ENCODE measurements at regions not wholly inside any gene's neighbourhood (a gene's known extent, or its start where the extent isn't known, plus 50 kb on each side); places are given as distances from the start of the nearest gene placed in this dataset.
"Not testable (repeated sequence)": the region's sequence is repeated elsewhere in the genome, so short reads cannot be mapped to it uniquely, and the experiment has no call there.

- Histone ChIP-seq H3K4me1 (ENCODE audit: insufficient read depth, low read length) (no peaks in the 10 kb centered on the region), H3K9ac (ENCODE audit: low read depth, low read length) (no peak overlapping the region), H3K9me3 (ENCODE audit: control insufficient read depth, insufficient read depth, low read length) (no peaks in the 10 kb centered on the region), H3K36me3 (ENCODE audit: insufficient read depth, low read length) (no peaks in the 10 kb centered on the region)
Measured at GRCh38 chr9:102507044-102507687, 488.0 kb upstream of the CYLC2 start.

- Histone ChIP-seq H3K36me3 (ENCODE audit: insufficient read depth, low read length) (no peaks in the 10 kb centered on the region), H3K9ac (ENCODE audit: low read depth, low read length) (no peak overlapping the region), H3K4me1 (ENCODE audit: insufficient read depth, low read length) (no peaks in the 10 kb centered on the region), H3K9me3 (ENCODE audit: control insufficient read depth, insufficient read depth, low read length) (no peaks in the 10 kb centered on the region)
Measured at GRCh38 chr9:102506406-102506805, 488.7 kb upstream of the CYLC2 start.

- no peaks in the 10 kb centered on the region; the same call in 1 of the 2 replicates for H3K4me1 ChIP-seq (ENCODE audit: insufficient read depth, low read length)
- H3K9me3 ChIP-seq (ENCODE audit: control insufficient read depth, insufficient read depth, low read length), result no peaks in the 10 kb centered on the region
- H3K36me3 ChIP-seq (ENCODE audit: insufficient read depth, low read length), result no peaks in the 10 kb centered on the region
- no peak overlapping the region for H3K9ac ChIP-seq (ENCODE audit: low read depth, low read length)
Measured at GRCh38 chr9:102499468-102499867, 495.7 kb upstream of the CYLC2 start.

GRCh38 chr9:102497709-102498108 is 497.4 kb upstream of the CYLC2 start:
- Histone ChIP-seq H3K9me3 (ENCODE audit: control insufficient read depth, insufficient read depth, low read length) (no peaks in the 10 kb centered on the region), H3K36me3 (ENCODE audit: insufficient read depth, low read length) (no peaks in the 10 kb centered on the region), H3K4me1 (ENCODE audit: insufficient read depth, low read length) (no peaks in the 10 kb centered on the region; the same call in 1 of the 2 replicates), H3K9ac (ENCODE audit: low read depth, low read length) (no peak overlapping the region)

- H3K9ac ChIP-seq (ENCODE audit: low read depth, low read length); H3K9me3 ChIP-seq (ENCODE audit: control insufficient read depth, insufficient read depth, low read length); H3K36me3 ChIP-seq (ENCODE audit: insufficient read depth, low read length); H3K4me1 ChIP-seq (ENCODE audit: insufficient read depth, low read length): not testable (repeated sequence)
Measured at GRCh38 chr9:102486976-102487375, 508.2 kb upstream of the CYLC2 start.

- Histone ChIP-seq H3K9ac (ENCODE audit: low read depth, low read length) (no peak overlapping the region), H3K36me3 (ENCODE audit: insufficient read depth, low read length) (no peaks in the 10 kb centered on the region), H3K4me1 (ENCODE audit: insufficient read depth, low read length) (no peaks in the 10 kb centered on the region)
Measured at GRCh38 chr9:102483651-102484050, 511.5 kb upstream of the CYLC2 start.

GRCh38 chr9:102482776-102483175 is 512.4 kb upstream of the CYLC2 start:
- H3K9ac ChIP-seq (ENCODE audit: low read depth, low read length), result no peak overlapping the region
- H3K36me3 ChIP-seq (ENCODE audit: insufficient read depth, low read length), result no peaks in the 10 kb centered on the region
- H3K9me3 ChIP-seq (ENCODE audit: control insufficient read depth, insufficient read depth, low read length), result no peaks in the 10 kb centered on the region
- no peaks in the 10 kb centered on the region for H3K4me1 ChIP-seq (ENCODE audit: insufficient read depth, low read length)

More at GRCh38 chr9:102483651-102484050, 511.5 kb upstream of the CYLC2 start:
- H3K9me3 ChIP-seq (ENCODE audit: control insufficient read depth, insufficient read depth, low read length), result no peaks in the 10 kb centered on the region

GRCh38 chr9:102479191-102479590 is 515.9 kb upstream of the CYLC2 start:
- no peaks in the 10 kb centered on the region for H3K36me3 ChIP-seq (ENCODE audit: insufficient read depth, low read length)
- H3K9me3 ChIP-seq (ENCODE audit: control insufficient read depth, insufficient read depth, low read length), result no peaks in the 10 kb centered on the region
- no peak overlapping the region for H3K9ac ChIP-seq (ENCODE audit: low read depth, low read length)
- H3K4me1 ChIP-seq (ENCODE audit: insufficient read depth, low read length), result no peaks in the 10 kb centered on the region

- Histone ChIP-seq H3K4me1 (ENCODE audit: insufficient read depth, low read length) (no peaks in the 10 kb centered on the region), H3K9me3 (ENCODE audit: control insufficient read depth, insufficient read depth, low read length) (no peaks in the 10 kb centered on the region), H3K9ac (ENCODE audit: low read depth, low read length) (no peak overlapping the region), H3K36me3 (ENCODE audit: insufficient read depth, low read length) (no peaks in the 10 kb centered on the region)
Measured at GRCh38 chr9:102474357-102474756, 520.8 kb upstream of the CYLC2 start.

GRCh38 chr9:102469430-102469829 is 525.7 kb upstream of the CYLC2 start:
- H3K36me3 ChIP-seq (ENCODE audit: insufficient read depth, low read length); H3K9me3 ChIP-seq (ENCODE audit: control insufficient read depth, insufficient read depth, low read length); H3K9ac ChIP-seq (ENCODE audit: low read depth, low read length); H3K4me1 ChIP-seq (ENCODE audit: insufficient read depth, low read length): not testable (repeated sequence)

- Histone ChIP-seq H3K4me1 (ENCODE audit: insufficient read depth, low read length) (no peaks in the 10 kb centered on the region), H3K9ac (ENCODE audit: low read depth, low read length) (no peak overlapping the region), H3K36me3 (ENCODE audit: insufficient read depth, low read length) (no peaks in the 10 kb centered on the region), H3K9me3 (ENCODE audit: control insufficient read depth, insufficient read depth, low read length) (no peaks in the 10 kb centered on the region)
Measured at GRCh38 chr9:102461156-102461819, 533.8 kb upstream of the CYLC2 start.

- Histone ChIP-seq H3K4me1 (ENCODE audit: insufficient read depth, low read length) (no peaks in the 10 kb centered on the region), H3K9ac (ENCODE audit: low read depth, low read length) (no peak overlapping the region), H3K36me3 (ENCODE audit: insufficient read depth, low read length) (no peaks in the 10 kb centered on the region), H3K9me3 (ENCODE audit: control insufficient read depth, insufficient read depth, low read length) (no peaks in the 10 kb centered on the region)
Measured at GRCh38 chr9:102459828-102460227, 535.3 kb upstream of the CYLC2 start.

- Histone ChIP-seq H3K9ac (ENCODE audit: low read depth, low read length) (no peak overlapping the region), H3K4me1 (ENCODE audit: insufficient read depth, low read length) (no peaks in the 10 kb centered on the region), H3K9me3 (ENCODE audit: control insufficient read depth, insufficient read depth, low read length) (no peaks in the 10 kb centered on the region), H3K36me3 (ENCODE audit: insufficient read depth, low read length) (no peaks in the 10 kb centered on the region)
Measured at GRCh38 chr9:102456562-102456961, 538.6 kb upstream of the CYLC2 start.

GRCh38 chr9:102445906-102446305 is 549.2 kb upstream of the CYLC2 start:
- no peaks in the 10 kb centered on the region for H3K36me3 ChIP-seq (ENCODE audit: insufficient read depth, low read length)
- H3K4me1 ChIP-seq (ENCODE audit: insufficient read depth, low read length), result no peaks in the 10 kb centered on the region; the same call in 1 of the 2 replicates
- no peaks in the 10 kb centered on the region for H3K9me3 ChIP-seq (ENCODE audit: control insufficient read depth, insufficient read depth, low read length)
- H3K9ac ChIP-seq (ENCODE audit: low read depth, low read length), result no peak overlapping the region

- Histone ChIP-seq H3K4me1 (ENCODE audit: insufficient read depth, low read length) (no peaks in the 10 kb centered on the region; the same call in 1 of the 2 replicates), H3K9me3 (ENCODE audit: control insufficient read depth, insufficient read depth, low read length) (no peaks in the 10 kb centered on the region), H3K9ac (ENCODE audit: low read depth, low read length) (no peak overlapping the region), H3K36me3 (ENCODE audit: insufficient read depth, low read length) (no peaks in the 10 kb centered on the region)
Measured at GRCh38 chr9:102445181-102445747, 549.9 kb upstream of the CYLC2 start.

All from ES-I3 (cell line).